SJSA1 (cell line): ENCODE measurements at regions not wholly inside any gene's neighbourhood (a gene's known extent, or its start where the extent isn't known, plus 50 kb on each side); places are given as distances from the start of the nearest gene placed in this dataset.

Experiments
- DNase-seq, 2 experiments: peaks; one replicate each; pipeline ENCODE4 v3.0.0-alpha.2; 2015 to 2020; ENCODE audit warnings: low spot score in 2 of 2, low read depth in 1 of 2
- H3K27ac ChIP-seq: fragments of 250-450 bp; sonication (Bioruptor Pico); 2 replicates; pipeline ENCODE4 v1.5.1; 2020; ENCODE audit warnings: mild to moderate bottlenecking, moderate library complexity
- H3K27me3 ChIP-seq: fragments of 250-450 bp; sonication (Bioruptor Pico); replicated peaks from 2 replicates; pipeline ENCODE4 v1.5.1; 2020; ENCODE audit warnings: mild to moderate bottlenecking, moderate library complexity
- H3K36me3 ChIP-seq: fragments of 250-450 bp; sonication (Bioruptor Pico); 2 replicates; pipeline ENCODE4 v1.5.1; 2020; ENCODE audit warnings: mild to moderate bottlenecking
- H3K4me1 ChIP-seq: fragments of 250-450 bp; sonication (Bioruptor Pico); replicated peaks from 2 replicates; pipeline ENCODE4 v1.6.1; 2021; ENCODE audit warnings: mild to moderate bottlenecking
- H3K4me3 ChIP-seq: fragments of 250-450 bp; sonication (Bioruptor Pico); 2 replicates; pipeline ENCODE4 v1.5.1; 2020; ENCODE audit warnings: mild to moderate bottlenecking
- H3K9me3 ChIP-seq: fragments of 250-450 bp; sonication (Bioruptor Pico); replicated peaks from 2 replicates; pipeline ENCODE4 v1.5.1; 2020; ENCODE audit warnings: mild to moderate bottlenecking

GRCh38 chr16:6861815-6862477, 470.7 kb upstream of the RBFOX1 start:
- no peaks in the 10 kb centered on the region for H3K36me3 ChIP-seq
- no peaks in the 10 kb centered on the region for H3K27me3 ChIP-seq
- no peaks in the 10 kb centered on the region for H3K4me1 ChIP-seq
- H3K4me3 ChIP-seq, result no peak overlapping the region
- H3K27ac ChIP-seq, result no peak overlapping the region
- DNase-seq, result no peak
- H3K9me3 ChIP-seq, result no peaks in the 10 kb centered on the region

- Histone ChIP-seq H3K36me3 (no peaks in the 10 kb centered on the region), H3K27me3 (no peaks in the 10 kb centered on the region), H3K9me3 (no peaks in the 10 kb centered on the region), H3K4me3 (no peak overlapping the region), H3K27ac (no peak overlapping the region), H3K4me1 (no peaks in the 10 kb centered on the region)
- no peak for DNase-seq
These were observed 471.4 kb upstream of the RBFOX1 start for GRCh38 chr16:6861135-6861814.

- Histone ChIP-seq H3K27me3 (no peaks in the 10 kb centered on the region), H3K4me3 (no peak overlapping the region), H3K4me1 (no peaks in the 10 kb centered on the region), H3K9me3 (no peaks in the 10 kb centered on the region), H3K27ac (no peak overlapping the region), H3K36me3 (no peaks in the 10 kb centered on the region)
- DNase-seq, result no peak
These were observed 475.1 kb upstream of the RBFOX1 start for GRCh38 chr16:6857575-6857974.

- Histone ChIP-seq H3K27ac (no peak overlapping the region), H3K4me1 (no peaks in the 10 kb centered on the region), H3K9me3 (no peaks in the 10 kb centered on the region), H3K27me3 (no peaks in the 10 kb centered on the region), H3K4me3 (no peak overlapping the region), H3K36me3 (no peaks in the 10 kb centered on the region)
- no peak for DNase-seq
These were observed 476.1 kb upstream of the RBFOX1 start for GRCh38 chr16:6856578-6856977.

GRCh38 chr16:6853565-6853964, 479.1 kb upstream of the RBFOX1 start:
- Histone ChIP-seq H3K27ac (no peak overlapping the region), H3K4me3 (no peak overlapping the region), H3K4me1 (no peaks in the 10 kb centered on the region), H3K9me3 (no peaks in the 10 kb centered on the region; the same call in 1 of the 2 replicates), H3K36me3 (no peaks in the 10 kb centered on the region), H3K27me3 (no peaks in the 10 kb centered on the region)
- no peak for DNase-seq

- no peaks in the 10 kb centered on the region; the same call in 1 of the 2 replicates for H3K9me3 ChIP-seq
- no peaks in the 10 kb centered on the region for H3K36me3 ChIP-seq
- no peaks in the 10 kb centered on the region for H3K4me1 ChIP-seq
- no peak overlapping the region for H3K27ac ChIP-seq
- H3K4me3 ChIP-seq, result no peak overlapping the region
- no peak for DNase-seq
- H3K27me3 ChIP-seq, result no peaks in the 10 kb centered on the region
These were observed 479.9 kb upstream of the RBFOX1 start for GRCh38 chr16:6852643-6853225.

- no peaks in the 10 kb centered on the region for H3K27me3 ChIP-seq
- no peak overlapping the region for H3K4me3 ChIP-seq
- no peaks in the 10 kb centered on the region; the same call in 1 of the 2 replicates for H3K9me3 ChIP-seq
- H3K36me3 ChIP-seq, result no peaks in the 10 kb centered on the region
- no peak for DNase-seq
- H3K27ac ChIP-seq, result no peak overlapping the region
- H3K4me1 ChIP-seq, result no peaks in the 10 kb centered on the region
These were observed 486.2 kb upstream of the RBFOX1 start for GRCh38 chr16:6846452-6846851.

GRCh38 chr16:6841392-6841791, 491.3 kb upstream of the RBFOX1 start:
- no peaks in the 10 kb centered on the region for H3K9me3 ChIP-seq
- no peaks in the 10 kb centered on the region for H3K27me3 ChIP-seq
- DNase-seq, result no peak
- H3K4me3 ChIP-seq, result no peak overlapping the region
- H3K27ac ChIP-seq, result no peak overlapping the region
- H3K4me1 ChIP-seq, result no peaks in the 10 kb centered on the region
- H3K36me3 ChIP-seq, result no peaks in the 10 kb centered on the region

GRCh38 chr16:6837722-6838121, 494.9 kb upstream of the RBFOX1 start:
- DNase-seq, result no peak
- H3K27me3 ChIP-seq, result no peaks in the 10 kb centered on the region
- H3K36me3 ChIP-seq, result no peaks in the 10 kb centered on the region
- H3K9me3 ChIP-seq, result no peaks in the 10 kb centered on the region
- no peak overlapping the region for H3K4me3 ChIP-seq
- no peaks in the 10 kb centered on the region for H3K4me1 ChIP-seq
- H3K27ac ChIP-seq, result no peak overlapping the region

- H3K4me1 ChIP-seq, result no peaks in the 10 kb centered on the region
- no peaks in the 10 kb centered on the region for H3K9me3 ChIP-seq
- no peak overlapping the region for H3K27ac ChIP-seq
- H3K4me3 ChIP-seq, result no peak overlapping the region
- no peaks in the 10 kb centered on the region for H3K36me3 ChIP-seq
- DNase-seq, result no peak
- no peaks in the 10 kb centered on the region for H3K27me3 ChIP-seq
These were observed 495.9 kb upstream of the RBFOX1 start for GRCh38 chr16:6836766-6837165.

GRCh38 chr16:6835941-6836340, 496.7 kb upstream of the RBFOX1 start:
- no peak for DNase-seq
- H3K36me3 ChIP-seq, result no peaks in the 10 kb centered on the region
- no peak overlapping the region for H3K4me3 ChIP-seq
- H3K27me3 ChIP-seq, result no peaks in the 10 kb centered on the region
- H3K27ac ChIP-seq, result no peak overlapping the region
- no peaks in the 10 kb centered on the region for H3K4me1 ChIP-seq
- H3K9me3 ChIP-seq, result no peaks in the 10 kb centered on the region; the same call in 1 of the 2 replicates

- H3K27me3 ChIP-seq, result no peaks in the 10 kb centered on the region
- no peaks in the 10 kb centered on the region; the same call in 1 of the 2 replicates for H3K9me3 ChIP-seq
- H3K4me3 ChIP-seq, result no peak overlapping the region
- no peaks in the 10 kb centered on the region for H3K4me1 ChIP-seq
- no peaks in the 10 kb centered on the region for H3K36me3 ChIP-seq
- H3K27ac ChIP-seq, result no peak overlapping the region
- DNase-seq, result no peak
These were observed 497.1 kb upstream of the RBFOX1 start for GRCh38 chr16:6835516-6835915.

GRCh38 chr16:6828690-6829089, 504.0 kb upstream of the RBFOX1 start:
- no peak overlapping the region for H3K4me3 ChIP-seq
- H3K27ac ChIP-seq, result no peak overlapping the region
- H3K4me1 ChIP-seq, result no peaks in the 10 kb centered on the region
- DNase-seq, result no peak
- no peaks in the 10 kb centered on the region for H3K36me3 ChIP-seq
- H3K27me3 ChIP-seq, result no peaks in the 10 kb centered on the region
- H3K9me3 ChIP-seq, result no peaks in the 10 kb centered on the region; the same call in 1 of the 2 replicates

GRCh38 chr16:6827931-6828330, 504.7 kb upstream of the RBFOX1 start:
- DNase-seq, result no peak
- Histone ChIP-seq H3K27me3 (no peaks in the 10 kb centered on the region), H3K36me3 (no peaks in the 10 kb centered on the region), H3K4me3 (no peak overlapping the region), H3K4me1 (no peaks in the 10 kb centered on the region), H3K9me3 (no peaks in the 10 kb centered on the region; the same call in 1 of the 2 replicates), H3K27ac (no peak overlapping the region)
